GM23338 (cell line): ENCODE measurements at regions not wholly inside any gene's neighbourhood (a gene's known extent, or its start where the extent isn't known, plus 50 kb on each side); places are given as distances from the start of the nearest gene placed in this dataset.

Source experiments
- ATAC-seq: fragments of 200-7000 bp; cut with Tn5 transposase; 3 replicates; pipeline ENCODE4 v1.9.1; 2020
- DNase-seq: peaks from one replicate; pipeline ENCODE4 v3.0.0-alpha.2; 2015; ENCODE audit warnings: low spot score
- H2AFZ ChIP-seq: fragments of 200-600 bp; sonication (generic); 2 replicates; pipeline ENCODE4 v1.8.0; 2016; ENCODE audit warnings: antibody characterized with exemption, mild to moderate bottlenecking, moderate library complexity
- H3F3A ChIP-seq: fragments of 200-600 bp; sonication (generic); replicated peaks from 2 replicates; pipeline ENCODE4 v1.8.0; 2017; ENCODE audit warnings: antibody characterized with exemption, mixed run types, low read depth
- H3K27ac ChIP-seq: fragments of 200-600 bp; sonication (generic); 2 replicates; pipeline ENCODE4 v1.6.1; 2016; ENCODE audit warnings: low read depth
- H3K27me3 ChIP-seq: fragments of 200-600 bp; sonication (generic); 2 replicates; pipeline ENCODE4 v1.8.0; 2016; ENCODE audit warnings: mild to moderate bottlenecking, mixed run types, moderate library complexity; ENCODE audit not compliant: insufficient read depth
- H3K36me3 ChIP-seq: fragments of 200-600 bp; sonication (generic); 2 replicates; pipeline ENCODE4 v1.8.0; 2016; ENCODE audit warnings: mild to moderate bottlenecking; ENCODE audit not compliant: insufficient read depth
- H3K4me1 ChIP-seq: fragments of 200-600 bp; sonication (generic); 2 replicates; pipeline ENCODE4 v1.8.0; 2016; ENCODE audit warnings: mild to moderate bottlenecking, moderate library complexity; ENCODE audit not compliant: insufficient read depth
- H3K4me2 ChIP-seq: fragments of 200-600 bp; sonication (generic); 2 replicates; pipeline ENCODE4 v1.7.1; 2017; ENCODE audit warnings: mixed run types
- H3K4me3 ChIP-seq: fragments of 200-600 bp; sonication (generic); 2 replicates; pipeline ENCODE4 v1.6.1; 2016; ENCODE audit warnings: mixed run types
- H3K79me2 ChIP-seq: fragments of 200-600 bp; sonication (generic); replicated peaks from 2 replicates; pipeline ENCODE4 v1.8.0; 2017; ENCODE audit warnings: mild to moderate bottlenecking; ENCODE audit not compliant: insufficient read depth
- H3K9me2 ChIP-seq: fragments of 200-600 bp; sonication (generic); 2 replicates; pipeline ENCODE4 v1.8.0; 2017; ENCODE audit not compliant: insufficient read depth
- H4K20me1 ChIP-seq: fragments of 200-600 bp; sonication (generic); replicated peaks from 2 replicates; pipeline ENCODE4 v1.8.0; 2017; ENCODE audit warnings: mild to moderate bottlenecking; ENCODE audit not compliant: insufficient read depth
- H3K27ac Mint-ChIP-seq: 2 replicates; pipeline ENCODE4 v1.8.0; 2020; ENCODE audit warnings: inconsistent platforms, mild to moderate bottlenecking, moderate library complexity, mixed read lengths
- H3K27me3 Mint-ChIP-seq: 3 replicates; pipeline ENCODE4 v1.8.0; 2022; ENCODE audit warnings: low read depth, mild to moderate bottlenecking, moderate library complexity, mixed read lengths, inconsistent platforms; ENCODE audit not compliant: insufficient read depth, poor library complexity
- H3K36me3 Mint-ChIP-seq: 3 replicates; pipeline ENCODE4 v1.8.0; 2021; ENCODE audit warnings: low read depth, mild to moderate bottlenecking, inconsistent platforms, moderate library complexity, mixed read lengths
- H3K4me1 Mint-ChIP-seq: 3 replicates; pipeline ENCODE4 v1.8.0; 2020; ENCODE audit warnings: mild to moderate bottlenecking, inconsistent platforms, mixed read lengths
- H3K4me3 Mint-ChIP-seq: 3 replicates; pipeline ENCODE4 v1.8.0; 2021; ENCODE audit warnings: moderate library complexity, mild to moderate bottlenecking, inconsistent platforms, mixed read lengths
- H3K9me3 Mint-ChIP-seq: 3 replicates; pipeline ENCODE4 v1.8.0; 2020; ENCODE audit warnings: moderate library complexity, mild to moderate bottlenecking, inconsistent platforms, mixed read lengths
- CREB1 ChIP-seq: fragments of 250-450 bp; sonication (Bioruptor Pico); IDR thresholded peaks from 2 replicates; pipeline ENCODE4 v1.5.0; 2020; ENCODE audit warnings: low read depth, mild to moderate bottlenecking, moderate library complexity
- ETS1 ChIP-seq: IDR thresholded peaks from 2 replicates; pipeline ENCODE4 v1.6.1; 2016; ENCODE audit warnings: antibody characterized with exemption
- EZH2 ChIP-seq: fragments of 200-600 bp; sonication (generic); IDR thresholded peaks from one replicate; pipeline ENCODE4 v1.8.0; 2017; ENCODE audit warnings: antibody characterized with exemption, mild to moderate bottlenecking, low read depth; ENCODE audit not compliant: unreplicated experiment
- EZH2phosphoT487 ChIP-seq: fragments of 200-600 bp; sonication (generic); IDR thresholded peaks from one replicate; pipeline ENCODE4 v1.8.1; 2018; ENCODE audit warnings: antibody characterized with exemption; ENCODE audit not compliant: unreplicated experiment
- NANOG ChIP-seq: IDR thresholded peaks from 2 replicates; pipeline ENCODE4 v1.6.1; 2016; ENCODE audit warnings: antibody characterized with exemption, borderline replicate concordance
- POLR2AphosphoS5 ChIP-seq: IDR thresholded peaks from 2 replicates; pipeline ENCODE4 v1.6.1; 2016; ENCODE audit warnings: antibody characterized with exemption, low read depth
- REST ChIP-seq: IDR thresholded peaks from one replicate; pipeline ENCODE4 v1.6.1; 2018; ENCODE audit warnings: antibody characterized with exemption; ENCODE audit not compliant: unreplicated experiment
- STAT1 ChIP-seq: IDR thresholded peaks from one replicate; pipeline ENCODE4 v1.6.1; 2016; ENCODE audit warnings: antibody characterized with exemption; ENCODE audit not compliant: unreplicated experiment
- ZNF114 ChIP-seq: fragments of 250-450 bp; sonication (Bioruptor Pico); IDR thresholded peaks from 2 replicates; pipeline ENCODE4 v1.5.0; 2020; ENCODE audit warnings: mild to moderate bottlenecking, moderate library complexity
- ZNF331 ChIP-seq: fragments of 250-450 bp; sonication (Bioruptor Pico); IDR thresholded peaks from 2 replicates; pipeline ENCODE4 v1.5.0; 2020; ENCODE audit warnings: low read depth, mild to moderate bottlenecking, moderate library complexity
- TF ChIP-seq, protein P1 (sequence below): fragments of 250-450 bp; sonication (Bioruptor Pico); IDR thresholded peaks from 2 replicates; pipeline ENCODE4 v1.5.0; 2020; ENCODE audit warnings: mild to moderate bottlenecking, moderate library complexity
- TF ChIP-seq, protein P2 (sequence below), 2 experiments: fragments of 200-600 bp in 1 of 2; sonication (generic) in 1 of 2; conservative IDR thresholded peaks; 2 replicates each; pipeline versions ENCODE4 v1.5.1 to v1.6.1; 2016 to 2017; ENCODE audit warnings: antibody characterized with exemption in 2 of 2, low read depth in 2 of 2, mild to moderate bottlenecking in 2 of 2, moderate library complexity in 1 of 2

GRCh38 chr4:181137351-181137750 lies 1105.9 kb upstream of the TENM3 start:
- no peak overlapping the region for H2AFZ ChIP-seq
- no peaks in the 10 kb centered on the region for H3F3A ChIP-seq
- Mint-ChIP-seq H3K4me1 (no peaks in the 10 kb centered on the region), H3K9me3 (no peaks in the 10 kb centered on the region), H3K4me3 (no peak overlapping the region), H3K36me3 (no peaks in the 10 kb centered on the region; the same call in 2 of the 3 replicates), H3K27ac (no peak overlapping the region), H3K27me3 (peaks cover 2% of the 10 kb centered on the region)
- no peaks in the 10 kb centered on the region; the same call in 1 of the 2 replicates for H3K9me2 ChIP-seq
- no peaks in the 10 kb centered on the region for H3K4me1 ChIP-seq
- no peak overlapping the region for H3K4me3 ChIP-seq
- no peaks in the 10 kb centered on the region for H4K20me1 ChIP-seq
- no peaks in the 10 kb centered on the region for H3K79me2 ChIP-seq
- ATAC-seq (no peak), DNase-seq (no peak)
- H3K27ac ChIP-seq: no peak overlapping the region
- H3K27me3 ChIP-seq: no peaks in the 10 kb centered on the region
- H3K4me2 ChIP-seq: no peak overlapping the region
- no peak for TF ChIP-seq POLR2AphosphoS5
- TF ChIP-seq NANOG: no peak
- TF ChIP-seq ZNF331: no peak
- TF ChIP-seq, protein P1, sequence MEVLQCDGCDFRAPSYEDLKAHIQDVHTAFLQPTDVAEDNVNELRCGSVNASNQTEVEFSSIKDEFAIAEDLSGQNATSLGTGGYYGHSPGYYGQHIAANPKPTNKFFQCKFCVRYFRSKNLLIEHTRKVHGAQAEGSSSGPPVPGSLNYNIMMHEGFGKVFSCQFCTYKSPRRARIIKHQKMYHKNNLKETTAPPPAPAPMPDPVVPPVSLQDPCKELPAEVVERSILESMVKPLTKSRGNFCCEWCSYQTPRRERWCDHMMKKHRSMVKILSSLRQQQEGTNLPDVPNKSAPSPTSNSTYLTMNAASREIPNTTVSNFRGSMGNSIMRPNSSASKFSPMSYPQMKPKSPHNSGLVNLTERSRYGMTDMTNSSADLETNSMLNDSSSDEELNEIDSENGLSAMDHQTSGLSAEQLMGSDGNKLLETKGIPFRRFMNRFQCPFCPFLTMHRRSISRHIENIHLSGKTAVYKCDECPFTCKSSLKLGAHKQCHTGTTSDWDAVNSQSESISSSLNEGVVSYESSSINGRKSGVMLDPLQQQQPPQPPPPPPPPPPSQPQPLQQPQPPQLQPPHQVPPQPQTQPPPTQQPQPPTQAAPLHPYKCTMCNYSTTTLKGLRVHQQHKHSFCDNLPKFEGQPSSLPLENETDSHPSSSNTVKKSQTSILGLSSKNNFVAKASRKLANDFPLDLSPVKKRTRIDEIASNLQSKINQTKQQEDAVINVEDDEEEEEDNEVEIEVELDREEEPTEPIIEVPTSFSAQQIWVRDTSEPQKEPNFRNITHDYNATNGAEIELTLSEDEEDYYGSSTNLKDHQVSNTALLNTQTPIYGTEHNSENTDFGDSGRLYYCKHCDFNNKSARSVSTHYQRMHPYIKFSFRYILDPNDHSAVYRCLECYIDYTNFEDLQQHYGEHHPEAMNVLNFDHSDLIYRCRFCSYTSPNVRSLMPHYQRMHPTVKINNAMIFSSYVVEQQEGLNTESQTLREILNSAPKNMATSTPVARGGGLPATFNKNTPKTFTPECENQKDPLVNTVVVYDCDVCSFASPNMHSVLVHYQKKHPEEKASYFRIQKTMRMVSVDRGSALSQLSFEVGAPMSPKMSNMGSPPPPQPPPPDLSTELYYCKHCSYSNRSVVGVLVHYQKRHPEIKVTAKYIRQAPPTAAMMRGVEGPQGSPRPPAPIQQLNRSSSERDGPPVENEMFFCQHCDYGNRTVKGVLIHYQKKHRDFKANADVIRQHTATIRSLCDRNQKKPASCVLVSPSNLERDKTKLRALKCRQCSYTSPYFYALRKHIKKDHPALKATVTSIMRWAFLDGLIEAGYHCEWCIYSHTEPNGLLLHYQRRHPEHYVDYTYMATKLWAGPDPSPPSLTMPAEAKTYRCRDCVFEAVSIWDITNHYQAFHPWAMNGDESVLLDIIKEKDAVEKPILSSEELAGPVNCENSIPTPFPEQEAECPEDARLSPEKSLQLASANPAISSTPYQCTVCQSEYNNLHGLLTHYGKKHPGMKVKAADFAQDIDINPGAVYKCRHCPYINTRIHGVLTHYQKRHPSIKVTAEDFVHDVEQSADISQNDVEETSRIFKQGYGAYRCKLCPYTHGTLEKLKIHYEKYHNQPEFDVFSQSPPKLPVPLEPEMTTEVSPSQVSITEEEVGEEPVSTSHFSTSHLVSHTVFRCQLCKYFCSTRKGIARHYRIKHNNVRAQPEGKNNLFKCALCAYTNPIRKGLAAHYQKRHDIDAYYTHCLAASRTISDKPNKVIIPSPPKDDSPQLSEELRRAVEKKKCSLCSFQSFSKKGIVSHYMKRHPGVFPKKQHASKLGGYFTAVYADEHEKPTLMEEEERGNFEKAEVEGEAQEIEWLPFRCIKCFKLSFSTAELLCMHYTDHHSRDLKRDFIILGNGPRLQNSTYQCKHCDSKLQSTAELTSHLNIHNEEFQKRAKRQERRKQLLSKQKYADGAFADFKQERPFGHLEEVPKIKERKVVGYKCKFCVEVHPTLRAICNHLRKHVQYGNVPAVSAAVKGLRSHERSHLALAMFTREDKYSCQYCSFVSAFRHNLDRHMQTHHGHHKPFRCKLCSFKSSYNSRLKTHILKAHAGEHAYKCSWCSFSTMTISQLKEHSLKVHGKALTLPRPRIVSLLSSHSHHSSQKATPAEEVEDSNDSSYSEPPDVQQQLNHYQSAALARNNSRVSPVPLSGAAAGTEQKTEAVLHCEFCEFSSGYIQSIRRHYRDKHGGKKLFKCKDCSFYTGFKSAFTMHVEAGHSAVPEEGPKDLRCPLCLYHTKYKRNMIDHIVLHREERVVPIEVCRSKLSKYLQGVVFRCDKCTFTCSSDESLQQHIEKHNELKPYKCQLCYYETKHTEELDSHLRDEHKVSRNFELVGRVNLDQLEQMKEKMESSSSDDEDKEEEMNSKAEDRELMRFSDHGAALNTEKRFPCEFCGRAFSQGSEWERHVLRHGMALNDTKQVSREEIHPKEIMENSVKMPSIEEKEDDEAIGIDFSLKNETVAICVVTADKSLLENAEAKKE (CRISPR knock-in tag): no peak
- no peak for TF ChIP-seq CREB1 (CRISPR knock-in tag)
- TF ChIP-seq EZH2phosphoT487: no peak
- no peak for TF ChIP-seq EZH2
- no peak for TF ChIP-seq ZNF114 (CRISPR knock-in tag)
- TF ChIP-seq, protein P2, sequence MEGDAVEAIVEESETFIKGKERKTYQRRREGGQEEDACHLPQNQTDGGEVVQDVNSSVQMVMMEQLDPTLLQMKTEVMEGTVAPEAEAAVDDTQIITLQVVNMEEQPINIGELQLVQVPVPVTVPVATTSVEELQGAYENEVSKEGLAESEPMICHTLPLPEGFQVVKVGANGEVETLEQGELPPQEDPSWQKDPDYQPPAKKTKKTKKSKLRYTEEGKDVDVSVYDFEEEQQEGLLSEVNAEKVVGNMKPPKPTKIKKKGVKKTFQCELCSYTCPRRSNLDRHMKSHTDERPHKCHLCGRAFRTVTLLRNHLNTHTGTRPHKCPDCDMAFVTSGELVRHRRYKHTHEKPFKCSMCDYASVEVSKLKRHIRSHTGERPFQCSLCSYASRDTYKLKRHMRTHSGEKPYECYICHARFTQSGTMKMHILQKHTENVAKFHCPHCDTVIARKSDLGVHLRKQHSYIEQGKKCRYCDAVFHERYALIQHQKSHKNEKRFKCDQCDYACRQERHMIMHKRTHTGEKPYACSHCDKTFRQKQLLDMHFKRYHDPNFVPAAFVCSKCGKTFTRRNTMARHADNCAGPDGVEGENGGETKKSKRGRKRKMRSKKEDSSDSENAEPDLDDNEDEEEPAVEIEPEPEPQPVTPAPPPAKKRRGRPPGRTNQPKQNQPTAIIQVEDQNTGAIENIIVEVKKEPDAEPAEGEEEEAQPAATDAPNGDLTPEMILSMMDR (conservative IDR thresholded peaks at IDR 0.05; ENCODE audit: low read depth in 2 of 2): no peak
- no peak for TF ChIP-seq REST
- TF ChIP-seq STAT1: no peak
- TF ChIP-seq ETS1: no peak
- no peaks in the 10 kb centered on the region for H3K36me3 ChIP-seq
